GM21423 (cell line): ENCODE measurements at regions not wholly inside any gene's neighbourhood (a gene's known extent, or its start where the extent isn't known, plus 50 kb on each side); places are given as distances from the start of the nearest gene placed in this dataset.

Experiments
- ATAC-seq: cut with Tn5 transposase; IDR thresholded peaks from one replicate; pipeline ENCODE4 v1.9.1; 2021; ENCODE audit warnings: mild to moderate bottlenecking, moderate library complexity; ENCODE audit not compliant: unreplicated experiment

- no peak for ATAC-seq
Measured at GRCh38 chr3:6523043-6523442, 337.9 kb upstream of the GRM7 start.

- ATAC-seq, result no peak
Measured at GRCh38 chr3:6524479-6524878, 336.4 kb upstream of the GRM7 start.

DNA sequence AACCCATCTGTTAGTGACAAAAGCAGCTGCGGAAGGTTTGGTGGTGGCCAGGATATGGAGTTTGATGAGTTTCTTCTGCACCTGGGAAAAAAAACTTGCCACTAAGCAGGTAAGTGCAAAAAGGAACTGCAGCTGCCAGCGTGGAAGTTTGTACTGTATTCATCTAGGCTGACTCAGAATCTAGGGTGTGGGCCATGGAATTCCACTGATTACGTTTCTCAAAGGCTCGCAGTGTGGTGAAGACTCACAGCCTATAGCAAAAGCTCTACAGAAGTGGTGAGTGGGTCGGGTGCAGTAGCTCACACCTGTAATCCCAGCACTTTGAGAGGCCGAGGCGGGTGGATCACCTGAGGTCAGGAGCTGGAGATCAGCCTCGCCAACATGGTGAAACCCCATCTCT is 334.6 kb upstream of the GRM7 start:
- ATAC-seq, result no peak

- no peak for ATAC-seq
Measured at GRCh38 chr3:6526861-6527260, 334.1 kb upstream of the GRM7 start.

- no peak for ATAC-seq
Measured at GRCh38 chr3:6528951-6529350, 332.0 kb upstream of the GRM7 start.

DNA sequence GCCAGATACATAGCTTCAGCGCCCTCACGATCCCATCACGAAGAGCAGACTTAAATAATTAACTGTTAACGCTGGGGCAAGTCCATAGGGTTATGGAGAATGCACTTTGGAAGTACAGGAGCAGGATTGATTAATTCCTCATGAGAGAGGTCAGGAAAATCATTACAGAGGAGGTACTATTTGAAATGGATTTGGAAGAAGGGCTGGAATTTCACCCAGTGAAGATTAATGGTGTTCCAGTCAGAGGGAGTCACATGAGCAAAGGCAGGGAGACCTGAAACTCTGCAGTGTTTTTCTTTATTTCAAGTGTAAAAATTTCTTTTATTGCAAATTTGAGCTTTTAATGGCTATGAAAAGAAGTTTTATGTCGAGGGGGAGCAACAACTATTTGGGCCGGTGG is 329.8 kb upstream of the GRM7 start:
- no peak for ATAC-seq

DNA sequence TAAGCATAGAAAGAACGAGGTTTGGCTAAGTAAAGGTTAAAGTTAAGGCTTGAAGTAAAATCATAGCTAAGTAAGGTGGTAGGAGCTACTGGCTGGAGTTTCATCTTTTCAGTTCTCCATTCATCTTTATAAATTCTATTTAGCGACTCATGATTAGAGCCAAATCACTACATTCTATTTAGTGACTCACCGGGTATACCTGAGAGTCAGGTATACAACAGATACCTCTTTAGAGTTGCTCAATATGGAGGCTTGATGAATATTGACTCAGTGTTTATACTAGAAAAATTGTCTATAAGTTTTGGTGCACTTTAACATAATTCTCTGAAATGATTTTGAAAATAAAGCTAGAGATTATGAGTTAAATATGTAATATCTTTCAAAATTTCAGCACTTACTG is 328.8 kb upstream of the GRM7 start:
- no peak for ATAC-seq

DNA sequence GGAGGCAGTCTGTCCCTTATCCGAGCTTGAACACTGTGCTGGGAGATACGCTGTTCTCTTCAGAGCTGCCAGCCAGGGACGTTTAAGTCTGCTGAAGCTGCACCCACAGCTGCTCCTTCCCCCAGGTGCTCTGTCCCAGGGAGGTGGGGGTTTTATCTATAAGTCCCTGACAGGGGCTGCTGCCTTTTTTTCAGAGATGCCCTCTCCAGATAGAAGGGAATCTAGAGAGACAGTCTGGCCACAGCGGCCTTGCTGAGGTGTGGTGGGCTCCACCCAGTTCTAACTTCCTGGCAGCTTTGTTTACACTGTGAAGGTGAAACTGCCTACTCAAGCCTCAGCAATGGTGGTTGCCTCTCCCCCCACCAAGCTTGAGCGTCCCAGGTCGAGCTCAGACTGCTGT is 319.9 kb upstream of the GRM7 start:
- ATAC-seq, result no peak

DNA sequence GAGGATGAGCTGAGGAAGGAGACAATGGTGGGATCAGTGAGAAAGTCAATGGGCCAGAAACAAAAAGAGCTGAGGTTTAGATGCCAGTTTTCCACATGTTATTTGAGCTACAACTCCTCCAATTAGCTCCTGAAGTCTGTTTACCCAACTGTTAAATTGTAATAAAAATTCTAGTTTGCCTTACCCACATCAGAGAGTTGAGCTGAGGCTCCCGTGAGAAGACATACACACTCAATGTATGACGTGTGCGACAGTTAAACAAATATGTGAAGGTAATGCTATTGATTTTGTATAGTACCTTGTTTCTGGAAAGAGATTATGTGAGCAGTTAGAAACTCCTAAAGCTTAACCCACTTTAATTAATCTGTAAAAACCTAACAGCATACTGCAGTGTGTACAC is 318.1 kb upstream of the GRM7 start:
- ATAC-seq, result no peak

- ATAC-seq, result no peak
Measured at GRCh38 chr3:6549296-6549695, 311.6 kb upstream of the GRM7 start.

GRCh38 chr3:6551165-6551564 is 309.8 kb upstream of the GRM7 start:
- no peak for ATAC-seq

DNA sequence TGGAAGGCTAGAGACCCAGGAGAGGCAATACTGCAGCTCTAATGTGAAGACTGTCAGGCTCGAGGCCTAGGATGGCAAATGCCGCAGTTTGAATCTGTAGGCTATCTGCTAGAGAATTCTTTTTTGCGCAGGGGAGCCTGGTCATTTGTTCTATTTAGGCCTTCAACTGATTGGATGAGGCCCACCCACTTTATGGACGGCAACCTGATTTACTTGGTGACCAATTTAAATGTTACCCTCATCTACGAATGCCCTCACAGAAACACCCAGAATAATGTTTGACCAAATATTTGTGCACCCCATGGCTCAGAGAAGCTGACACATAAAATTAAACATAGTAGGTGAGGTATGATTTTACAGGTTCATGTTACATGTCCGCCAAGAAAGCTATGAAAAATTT is 300.7 kb upstream of the GRM7 start:
- no peak for ATAC-seq

DNA sequence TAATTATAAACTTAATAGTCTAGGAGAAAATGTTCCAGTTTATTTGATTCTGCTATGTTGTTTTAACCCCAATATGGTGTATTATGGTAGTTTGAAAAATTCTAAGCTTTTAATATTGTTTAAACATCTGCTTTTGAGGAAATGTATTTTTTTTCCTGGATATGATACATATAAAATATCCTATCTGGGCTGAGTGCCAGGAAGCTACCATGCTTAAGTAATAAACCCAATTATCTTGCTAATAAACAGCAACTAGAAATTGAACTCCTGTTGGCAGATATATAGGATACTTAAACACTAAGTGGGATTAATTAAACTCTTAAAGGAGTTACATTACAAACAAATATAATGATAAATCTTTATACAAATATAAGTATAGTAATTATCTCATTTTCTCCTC is 293.7 kb upstream of the GRM7 start:
- no peak for ATAC-seq

DNA sequence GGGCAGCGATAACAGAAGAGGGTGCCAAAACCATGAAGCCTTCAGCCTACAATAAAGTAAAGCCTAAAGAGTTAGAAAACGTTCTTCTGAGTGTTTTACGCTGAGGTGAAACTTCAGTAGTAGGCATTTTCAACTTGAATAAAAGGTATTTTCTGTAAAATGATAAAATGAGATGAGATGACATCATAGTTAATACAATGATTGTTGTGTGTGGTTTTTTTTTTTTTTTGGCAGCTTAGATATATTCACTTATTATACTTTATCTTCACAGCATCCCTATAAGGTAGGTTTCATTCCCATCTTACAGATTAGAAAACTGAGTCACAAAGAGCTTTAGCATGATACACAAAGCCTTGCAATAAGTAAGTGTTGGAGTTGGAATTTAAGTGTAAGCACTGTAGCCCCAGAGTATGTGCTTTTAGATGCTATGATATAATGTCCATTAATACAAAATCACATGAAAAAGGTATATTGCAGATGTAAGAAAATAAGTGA is 291.9 kb upstream of the GRM7 start:
- no peak for ATAC-seq

- no peak for ATAC-seq
Measured at GRCh38 chr3:6571448-6571847, 289.5 kb upstream of the GRM7 start.

DNA sequence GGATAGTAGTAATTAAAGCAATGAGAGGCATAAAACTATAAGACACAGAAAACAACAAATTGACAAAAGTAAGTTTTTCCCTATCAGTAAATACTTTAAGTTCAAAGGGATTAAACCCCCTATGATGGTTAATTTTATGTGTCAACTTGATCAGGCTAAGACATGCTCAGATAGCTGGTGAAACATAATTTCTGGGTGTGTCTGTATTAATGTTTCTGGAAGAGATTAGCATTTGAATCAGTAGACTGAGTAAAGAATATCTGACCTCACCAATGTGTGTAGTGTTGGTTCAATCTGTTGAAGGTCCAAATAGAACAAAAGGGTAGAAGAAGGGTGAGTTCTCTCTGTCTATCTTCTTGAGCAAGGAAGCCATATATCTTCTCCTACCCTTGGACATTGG is 283.3 kb upstream of the GRM7 start:
- ATAC-seq, result no peak

DNA sequence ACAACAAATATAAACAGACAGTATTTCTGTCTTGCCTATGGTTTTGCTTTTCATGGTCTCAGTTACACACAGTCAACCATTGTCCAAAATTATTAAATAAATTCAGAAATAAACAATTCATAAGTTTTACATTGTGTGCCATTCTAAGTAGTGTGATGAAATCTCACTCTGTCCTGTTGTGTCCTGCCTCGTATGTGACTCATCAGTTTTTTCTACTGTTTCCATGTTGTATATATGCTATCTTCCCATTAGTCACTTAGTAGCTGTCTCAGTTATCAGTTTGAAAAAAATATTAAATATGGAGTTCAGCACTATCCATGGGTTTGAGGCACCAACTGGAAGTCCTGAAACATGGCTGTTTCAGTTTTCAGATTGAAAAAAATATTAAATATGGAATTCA is 282.4 kb upstream of the GRM7 start:
- no peak for ATAC-seq

DNA sequence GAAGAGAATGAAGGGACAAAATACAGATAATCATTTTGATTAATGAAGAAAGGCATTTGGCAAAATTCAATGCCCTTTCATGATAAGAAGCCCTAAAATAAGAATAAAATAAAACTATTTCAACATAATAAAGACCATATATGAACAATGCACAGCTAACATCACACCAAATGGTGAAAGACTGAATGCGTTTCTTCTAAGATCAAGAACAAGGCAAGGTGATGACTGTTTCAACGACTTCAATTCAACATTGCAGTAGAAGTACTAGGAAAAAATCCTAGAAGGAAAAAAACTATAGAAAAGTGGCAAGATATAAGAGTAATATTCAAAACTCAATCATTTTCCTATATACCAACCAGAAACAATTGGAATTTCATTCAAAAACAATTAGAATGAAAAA is 280.1 kb upstream of the GRM7 start:
- no peak for ATAC-seq

DNA sequence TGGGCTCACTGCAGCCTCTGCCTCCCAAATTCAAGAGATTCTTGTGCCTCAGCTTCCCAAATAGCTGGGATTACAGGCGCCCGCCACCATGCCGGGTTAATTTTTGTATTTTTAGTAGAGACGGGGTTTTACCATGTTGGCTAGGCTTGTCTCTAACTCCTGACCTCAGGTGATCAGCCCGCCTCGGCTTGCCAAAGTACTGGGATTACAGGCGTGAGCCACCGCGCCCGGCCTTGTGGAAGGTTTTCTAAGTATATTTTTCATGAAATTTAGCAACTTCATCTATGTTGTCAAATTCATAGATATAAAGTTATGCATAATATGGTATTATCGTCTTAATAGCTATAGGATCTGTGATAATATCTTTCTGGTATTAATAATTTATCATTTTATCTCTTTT is 275.6 kb upstream of the GRM7 start:
- no peak for ATAC-seq

DNA sequence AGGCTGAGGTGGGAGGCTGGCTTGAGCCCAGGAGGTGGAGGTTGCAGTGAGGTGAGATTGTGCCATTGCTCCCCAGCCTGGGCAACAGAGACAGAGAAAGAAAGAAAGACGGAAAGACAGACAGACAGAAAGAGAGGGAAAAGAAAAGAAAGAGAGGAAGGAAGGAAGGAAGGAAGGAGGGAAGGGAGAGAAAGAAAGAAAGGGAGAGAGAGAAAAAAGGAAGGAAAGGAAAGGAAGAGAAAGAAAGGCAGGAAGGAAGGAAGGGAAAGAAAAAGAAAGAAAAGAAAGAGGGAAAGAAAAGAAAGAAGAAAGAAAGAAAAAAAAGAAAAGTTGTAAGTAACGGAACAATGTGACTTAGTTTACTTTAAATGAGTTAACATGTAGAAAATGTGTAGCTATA is 260.7 kb upstream of the GRM7 start:
- ATAC-seq, result no peak

DNA sequence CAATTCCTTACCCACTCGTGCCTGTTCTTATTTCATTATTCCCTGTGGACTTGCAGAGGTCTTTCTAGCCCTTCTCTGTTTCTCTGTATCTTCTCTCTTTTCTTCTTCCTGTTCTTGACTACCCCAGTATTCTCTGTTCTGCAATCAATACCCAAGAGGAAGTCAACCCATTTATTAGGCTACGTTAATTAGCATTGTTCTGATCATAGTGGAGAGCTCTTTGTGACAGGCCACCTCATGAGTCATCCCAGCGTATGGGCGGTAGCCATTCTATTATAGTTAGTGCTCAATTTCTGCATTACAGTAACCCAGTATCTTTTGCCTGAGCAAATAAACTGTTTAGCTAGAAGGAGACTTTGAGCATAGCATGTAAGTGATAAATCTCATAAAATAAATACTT is 259.5 kb upstream of the GRM7 start:
- ATAC-seq, result no peak

- ATAC-seq, result no peak
Measured at GRCh38 chr3:6602329-6602728, 258.6 kb upstream of the GRM7 start.

- no peak for ATAC-seq
Measured at GRCh38 chr3:6605227-6605626, 255.7 kb upstream of the GRM7 start.

DNA sequence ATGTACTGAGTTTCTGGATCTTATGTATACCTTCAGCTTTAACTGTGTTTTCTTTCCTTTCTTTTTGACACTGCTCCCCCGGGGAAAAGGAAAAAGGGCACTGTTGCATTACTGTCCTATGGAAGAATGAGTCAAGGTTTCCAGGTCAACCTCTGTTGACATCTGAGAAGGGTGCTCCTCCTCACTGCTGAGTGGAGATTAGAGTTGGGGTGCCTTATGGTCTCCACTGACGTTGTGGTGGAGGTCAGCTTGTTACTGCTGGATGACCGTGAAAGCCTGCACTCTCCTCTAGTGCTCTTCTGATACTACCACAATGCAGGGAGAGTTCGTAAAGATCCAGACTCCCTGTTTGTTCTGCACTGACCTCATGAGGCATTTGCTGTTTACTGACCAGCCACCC is 252.1 kb upstream of the GRM7 start:
- ATAC-seq, result no peak
